Hematopoietic multipotent progenitor cell treated with erythropoietin and hydrocortisone succinate and interleukin-3 and kit ligand, for 4 days (in vitro differentiated cells): ENCODE measurements at regions not wholly inside any gene's neighbourhood (a gene's known extent, or its start where the extent isn't known, plus 50 kb on each side); places are given as distances from the start of the nearest gene placed in this dataset.
"Not testable (repeated sequence)": the region's sequence is repeated elsewhere in the genome, so short reads cannot be mapped to it uniquely, and the experiment has no call there.

ENCODE experiments used
- DNase-seq: peaks from one replicate; pipeline ENCODE4 v3.0.0-alpha.2; 2015

DNA sequence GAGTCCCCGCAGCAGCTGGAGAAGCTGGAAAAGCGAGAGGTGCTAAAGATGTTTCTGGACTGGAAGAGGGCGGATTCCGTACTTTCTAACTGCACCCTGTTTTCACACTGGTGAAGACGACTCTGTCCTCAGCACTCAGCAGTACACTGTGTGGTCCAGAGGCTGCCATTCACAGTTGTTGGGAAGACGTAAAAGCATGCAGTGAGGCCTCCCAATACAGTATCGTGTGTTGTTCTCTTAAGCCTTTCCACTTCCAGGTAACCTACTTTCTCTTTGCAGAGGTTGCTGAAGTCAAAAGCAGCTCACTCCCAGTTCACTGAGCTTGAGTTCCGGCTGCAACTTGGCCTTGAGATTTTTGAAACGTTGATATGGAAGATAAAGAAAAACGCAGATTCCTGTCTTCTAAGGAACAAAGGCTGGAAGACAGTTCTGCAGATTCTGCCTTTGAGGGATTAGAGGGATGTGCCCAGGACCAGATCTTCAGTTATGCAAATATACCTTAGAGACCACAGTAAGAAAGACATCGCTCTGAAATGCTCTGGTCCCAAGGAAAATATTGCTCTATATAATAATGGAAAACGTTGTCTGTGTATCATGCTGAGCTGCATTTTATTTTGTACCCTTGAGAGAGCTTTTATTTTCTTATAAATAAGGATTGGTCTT is 540.9 kb downstream of the TRIML1 start:
- DNase-seq, result no peak

GRCh38 chr4:188680667-188681063 is 541.4 kb downstream of the TRIML1 start:
- no peak for DNase-seq

DNA sequence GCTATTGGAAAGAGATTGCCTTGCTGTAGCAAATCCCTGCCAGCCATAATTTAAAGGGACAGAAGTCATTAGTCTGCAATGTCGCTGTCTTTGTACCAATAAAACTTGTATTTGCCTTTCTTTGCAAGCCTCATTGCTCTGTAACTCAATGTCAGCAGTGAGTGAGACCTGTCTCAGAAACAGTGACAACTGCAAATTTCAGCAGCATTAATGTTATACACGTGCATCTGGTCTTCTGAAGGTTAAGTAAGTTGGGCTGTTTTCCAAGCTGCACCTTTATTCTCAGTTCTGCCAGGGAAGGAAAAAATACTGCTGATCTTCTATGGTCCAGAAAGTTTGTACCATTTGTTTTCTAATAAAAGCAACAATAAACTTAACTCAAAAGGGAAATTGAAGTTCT is 543.1 kb downstream of the TRIML1 start:
- no peak for DNase-seq

- DNase-seq, result no peak
These were observed 544.3 kb downstream of the TRIML1 start for GRCh38 chr4:188683571-188683970.

- DNase-seq, result no peak
These were observed 549.7 kb downstream of the TRIML1 start for GRCh38 chr4:188688956-188689355.

DNA sequence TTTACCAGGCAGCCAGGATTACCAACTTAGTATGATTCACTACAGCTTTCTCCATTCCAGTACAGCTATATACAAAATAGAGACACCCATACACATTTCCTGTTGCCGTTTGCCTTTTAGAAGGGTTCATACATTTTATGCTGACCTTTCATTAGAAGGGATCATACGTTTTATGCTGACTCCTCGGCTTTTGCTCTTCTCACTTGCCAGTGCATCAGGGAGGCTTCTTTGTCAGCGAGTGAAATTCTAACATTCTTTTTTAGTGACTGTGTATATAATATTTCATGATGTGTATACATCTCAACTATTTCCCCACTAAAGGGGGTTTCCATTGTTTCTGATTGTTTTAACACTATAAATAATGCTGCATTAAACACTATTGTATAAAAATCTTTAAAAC is 552.6 kb downstream of the TRIML1 start:
- DNase-seq, result no peak

DNA sequence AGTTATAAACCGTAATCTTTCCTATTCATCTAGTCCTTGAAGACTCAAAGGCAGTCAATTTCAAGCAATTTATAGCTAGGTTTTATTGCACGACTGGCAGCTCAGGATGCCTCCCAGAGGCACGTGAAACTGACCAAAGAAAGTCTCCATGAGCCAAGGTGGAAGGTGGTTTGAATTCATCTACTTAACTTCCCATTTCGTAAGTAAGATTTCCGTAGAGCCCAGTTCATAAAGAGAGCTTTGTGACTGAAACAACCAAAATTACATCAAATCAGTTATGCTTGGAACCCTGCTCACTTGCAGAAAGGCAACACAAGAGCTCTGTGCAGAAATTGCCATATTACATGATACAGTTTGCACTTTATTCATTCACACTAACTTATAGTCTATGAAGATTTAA is 556.0 kb downstream of the TRIML1 start:
- no peak for DNase-seq

DNA sequence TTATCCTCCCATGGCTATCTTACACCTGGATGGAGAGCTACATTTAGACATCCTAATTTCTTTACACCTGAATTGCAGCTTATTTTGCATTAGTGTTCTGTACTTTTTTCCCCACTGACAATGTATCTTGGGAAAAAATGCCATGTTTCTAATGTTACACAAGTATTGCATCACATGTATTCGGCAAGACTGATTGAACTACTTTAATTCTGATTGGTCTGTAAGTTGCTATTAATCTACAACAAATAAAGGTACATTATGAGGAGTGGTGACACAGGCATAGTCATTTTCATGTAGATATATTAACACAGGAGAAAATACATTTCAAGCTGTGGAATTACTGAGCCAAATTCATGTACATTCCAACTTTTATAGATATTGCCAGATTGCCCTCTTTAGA is 558.0 kb downstream of the TRIML1 start:
- DNase-seq, result no peak

DNA sequence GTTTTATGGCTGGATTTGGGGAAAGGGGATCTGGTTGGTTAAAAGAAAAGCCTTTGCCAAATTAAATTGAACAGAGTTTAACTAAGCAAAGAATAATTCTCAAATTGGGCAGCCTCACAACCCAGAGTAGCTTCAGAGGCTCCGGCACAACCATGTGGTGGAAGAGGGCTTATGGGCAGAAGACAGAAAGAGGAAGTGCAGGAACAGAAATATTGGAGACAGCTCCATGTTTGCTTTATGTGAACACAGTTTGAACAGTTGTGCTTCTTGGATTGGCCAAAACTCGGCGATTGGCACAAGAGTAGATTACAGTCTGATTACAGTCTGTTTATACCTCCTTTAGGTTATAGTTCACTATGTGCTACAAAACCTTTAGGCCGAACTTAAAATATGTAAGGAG is 562.7 kb downstream of the TRIML1 start:
- no peak for DNase-seq

DNA sequence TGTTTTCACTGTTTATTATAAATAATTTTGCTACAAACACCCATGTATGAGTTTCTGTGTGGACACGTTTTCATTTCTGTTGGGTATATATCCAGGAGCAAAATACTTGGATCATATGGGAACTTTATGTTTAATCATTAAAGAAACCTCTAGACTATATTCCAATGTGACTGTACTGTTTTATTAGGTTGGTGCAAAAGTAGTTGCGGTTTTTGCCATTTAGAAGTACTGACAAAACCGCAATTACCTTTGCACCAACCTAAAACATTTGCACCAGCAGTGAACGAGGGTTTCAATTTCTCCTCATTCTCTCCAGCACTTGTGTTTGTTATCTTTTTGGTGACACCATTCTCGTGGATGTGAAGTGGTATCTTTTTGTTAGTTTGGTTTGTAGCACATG is 565.0 kb downstream of the TRIML1 start:
- no peak for DNase-seq

GRCh38 chr4:188707036-188707435 is 567.8 kb downstream of the TRIML1 start:
- no peak for DNase-seq

DNA sequence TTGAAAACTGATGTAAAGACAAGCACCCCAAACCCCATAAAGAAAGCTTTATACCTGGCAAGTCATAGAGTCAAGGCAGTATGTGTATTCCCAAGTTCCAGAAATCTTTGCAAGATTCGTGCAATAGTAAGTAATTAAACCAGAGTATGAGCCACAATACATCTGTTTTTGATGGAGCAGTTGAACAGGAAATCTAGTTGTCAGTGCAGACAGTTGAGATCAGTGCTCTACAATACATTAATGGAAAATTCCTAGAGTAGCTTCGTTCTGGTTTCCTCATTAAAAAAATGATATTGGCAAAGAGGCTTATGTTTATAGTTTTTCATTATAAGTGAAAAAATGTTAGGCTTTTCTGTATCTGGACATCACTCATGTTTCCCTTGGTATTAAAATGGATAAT is 575.3 kb downstream of the TRIML1 start:
- DNase-seq, result no peak

DNA sequence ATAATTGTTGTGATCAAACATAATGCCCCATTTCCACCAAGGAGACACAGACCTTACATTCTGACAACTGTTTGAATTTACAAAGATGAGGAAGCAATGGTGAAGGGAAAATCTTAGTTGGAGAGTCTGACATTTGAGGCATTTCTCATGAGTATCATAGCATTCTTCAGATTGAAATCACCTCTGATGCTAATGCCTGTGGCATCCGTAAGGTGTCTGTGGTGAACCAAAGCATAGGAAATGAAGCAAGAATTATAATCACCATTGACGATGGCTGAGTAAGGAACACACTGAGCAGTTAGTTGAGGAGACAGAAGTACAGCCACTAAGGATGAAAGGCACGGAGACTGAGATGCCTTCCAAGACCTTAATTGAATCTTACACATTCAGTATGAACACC is 575.7 kb downstream of the TRIML1 start:
- no peak for DNase-seq

DNA sequence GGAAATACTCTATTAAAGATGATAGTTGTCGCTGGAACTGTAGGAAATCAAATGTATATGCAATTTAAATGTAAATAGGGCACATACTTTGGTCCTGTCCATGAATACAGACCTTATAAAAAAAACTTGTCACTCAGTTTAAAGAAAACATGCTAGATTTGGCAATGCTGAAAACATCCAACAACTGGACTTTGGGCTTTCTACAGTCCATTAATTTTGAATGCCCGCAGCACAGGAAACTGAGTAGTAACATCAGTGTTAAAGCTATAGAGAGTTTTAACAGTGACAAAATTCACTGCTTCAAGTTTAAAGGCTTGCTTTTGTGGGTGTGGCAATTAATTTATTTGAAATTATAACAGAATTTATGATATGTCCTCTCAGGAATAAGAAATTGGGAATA is 578.4 kb downstream of the TRIML1 start:
- no peak for DNase-seq

GRCh38 chr4:188719794-188720193 is 580.6 kb downstream of the TRIML1 start:
- DNase-seq, result no peak

- no peak for DNase-seq
These were observed 583.7 kb downstream of the TRIML1 start for GRCh38 chr4:188722911-188723310.

GRCh38 chr4:188727746-188728145 is 588.5 kb downstream of the TRIML1 start:
- DNase-seq, result no peak

GRCh38 chr4:188728359-188728758 is 589.1 kb downstream of the TRIML1 start:
- no peak for DNase-seq

GRCh38 chr4:188732131-188732530 is 592.9 kb downstream of the TRIML1 start:
- DNase-seq, result no peak

DNA sequence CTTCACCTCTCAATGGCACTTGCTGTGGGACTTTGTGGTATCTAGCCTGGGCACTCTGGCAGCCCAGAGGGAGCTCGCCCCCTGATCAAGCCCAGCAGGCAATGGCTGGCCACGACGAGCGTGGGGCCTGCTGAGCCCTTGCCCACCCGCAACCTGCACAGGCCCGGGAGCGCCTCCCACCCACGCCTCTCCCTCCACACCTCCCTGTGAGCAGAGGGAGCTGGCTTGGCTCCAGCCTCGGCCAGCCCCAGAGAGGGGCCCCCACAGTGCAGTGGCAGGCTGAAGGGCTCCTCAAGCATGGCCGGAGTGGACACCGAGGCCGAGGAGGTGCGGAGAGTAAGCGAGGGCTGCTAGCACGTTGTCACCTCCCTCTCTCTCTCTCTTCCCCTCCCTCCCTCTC is 595.8 kb downstream of the TRIML1 start:
- no peak for DNase-seq

DNA sequence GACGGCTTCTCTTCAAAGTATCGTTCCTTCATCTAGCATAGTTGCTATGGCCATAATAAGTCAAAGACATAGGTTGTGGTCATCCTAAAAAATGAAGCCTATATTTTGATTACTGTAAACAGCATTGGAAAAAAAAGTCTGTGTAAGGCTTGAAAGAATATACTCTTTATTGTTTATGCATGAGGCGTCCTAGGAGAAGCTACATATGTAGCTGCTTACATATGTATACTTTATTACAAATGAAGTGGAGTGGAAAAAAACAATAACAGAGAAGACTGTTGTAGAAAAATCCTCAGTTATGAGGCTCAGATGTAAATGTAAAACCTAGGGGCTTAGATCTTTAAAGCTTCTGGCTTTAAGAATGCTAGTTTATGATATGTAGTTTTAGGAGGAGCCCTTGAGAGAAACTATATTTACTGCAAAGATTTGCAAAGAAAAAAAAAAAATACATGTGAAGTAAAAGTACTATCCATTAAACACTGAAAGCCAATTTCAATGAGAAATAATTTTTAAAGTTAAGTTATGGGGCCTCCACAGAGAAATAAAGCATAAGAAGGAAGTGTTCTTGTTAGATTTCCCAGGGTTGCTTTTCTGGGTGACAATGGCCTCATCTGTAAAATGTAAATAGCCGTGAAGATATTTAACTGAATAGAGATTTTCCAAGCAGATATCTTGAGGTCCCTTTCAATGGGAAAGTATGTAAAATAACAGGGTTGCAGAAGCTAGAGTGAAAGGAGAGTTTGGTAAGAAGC is 598.2 kb downstream of the TRIML1 start:
- no peak for DNase-seq

DNA sequence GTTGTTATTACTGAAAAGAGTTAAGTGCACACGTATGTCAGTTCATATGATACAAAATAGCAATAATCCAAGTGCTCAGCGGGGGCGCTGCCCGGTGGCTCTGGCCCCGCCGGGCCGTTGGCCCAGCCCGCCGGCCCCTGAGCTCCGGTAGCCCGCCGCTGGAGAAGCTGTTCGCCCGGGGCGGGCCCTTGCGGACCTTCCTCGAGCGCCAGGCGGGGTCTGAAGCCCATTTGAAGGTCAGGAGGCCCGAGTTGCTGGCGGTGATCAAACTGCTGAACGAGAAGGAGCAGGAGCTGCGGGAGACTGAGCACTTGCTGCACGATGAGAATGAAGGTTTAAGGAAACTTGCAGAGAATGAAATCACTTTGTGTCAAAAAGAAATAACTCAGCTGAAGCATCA is 599.0 kb downstream of the TRIML1 start:
- DNase-seq, result peak; percentile 0

DNA sequence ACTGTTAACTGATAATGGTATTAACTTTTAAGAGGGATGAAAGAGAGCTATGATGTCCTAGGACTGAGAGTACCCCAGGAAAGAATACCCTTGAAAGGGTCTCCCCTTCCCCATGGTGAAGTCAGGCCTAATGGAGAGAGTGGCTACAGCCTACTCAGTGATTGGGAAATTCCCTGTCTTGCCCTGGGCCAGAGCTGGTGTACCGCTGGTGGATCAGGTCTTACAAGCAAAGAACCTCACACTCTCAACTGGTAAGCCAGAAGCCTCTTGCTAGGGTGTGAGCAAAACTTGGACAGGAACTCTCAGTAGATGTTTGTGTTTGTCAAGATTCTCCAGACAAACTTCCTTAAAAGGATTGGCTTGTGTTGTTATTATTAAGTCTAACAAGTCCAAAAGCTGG is 600.9 kb downstream of the TRIML1 start:
- DNase-seq, result not testable (repeated sequence)

DNA sequence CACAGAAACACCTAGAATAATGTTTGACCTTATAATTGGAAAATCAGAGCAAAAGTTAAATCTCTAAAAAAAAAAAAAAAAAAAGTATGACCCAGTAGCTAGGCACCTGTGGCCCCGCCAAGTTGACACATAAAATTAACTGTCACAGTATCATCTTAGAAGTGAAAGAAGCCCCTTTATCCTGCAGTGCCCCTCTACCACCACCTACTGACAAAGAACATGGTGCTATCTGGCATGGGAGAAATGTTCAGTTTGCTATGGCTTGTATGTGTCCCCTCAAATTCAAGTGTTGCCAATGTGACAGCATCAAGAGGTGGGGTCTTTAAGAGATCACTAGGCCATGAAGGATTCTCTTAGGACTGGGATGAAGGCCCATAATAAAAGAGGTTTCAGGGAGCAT is 601.5 kb downstream of the TRIML1 start:
- not testable (repeated sequence) for DNase-seq
